Natural killer cell (primary cell): ENCODE measurements at regions not wholly inside any gene's neighbourhood (a gene's known extent, or its start where the extent isn't known, plus 50 kb on each side); places are given as distances from the start of the nearest gene placed in this dataset.

ENCODE experiments used
- ATAC-seq, 3 donors: fragments of 150-1000 bp in 2 of 3; fragments of 200-7000 bp in 1 of 3; cut with Tn5 transposase; 1 replicate in 1 of 3; 2 replicates in 2 of 3; pipeline ENCODE4 v1.10.0; 2021; ENCODE audit warnings: mild to moderate bottlenecking in 2 of 3, moderate library complexity in 2 of 3
- DNase-seq, 2 donors: peaks; one replicate each; pipeline versions ENCODE4 v3.0.0 to v3.0.0-alpha.2; 2013 to 2021; ENCODE audit warnings: mixed read lengths in 1 of 2
- H3K27ac ChIP-seq: one replicate; pipeline ENCODE4 v1.5.1; 2013; ENCODE audit warnings: mild to moderate bottlenecking, low read length
- H3K27me3 ChIP-seq: one replicate; pipeline ENCODE4 v1.6.1; 2013; ENCODE audit warnings: low read length; ENCODE audit not compliant: control insufficient read depth, insufficient read depth
- H3K36me3 ChIP-seq: one replicate; pipeline ENCODE4 v1.6.1; 2013; ENCODE audit warnings: low read length; ENCODE audit not compliant: control insufficient read depth, insufficient read depth
- H3K4me1 ChIP-seq: one replicate; pipeline ENCODE4 v1.6.1; 2013; ENCODE audit warnings: low read length; ENCODE audit not compliant: control insufficient read depth, insufficient read depth
- H3K4me3 ChIP-seq: one replicate; pipeline ENCODE4 v1.5.1; 2013; ENCODE audit warnings: low read length
- H3K9me3 ChIP-seq: one replicate; pipeline ENCODE4 v1.6.1; 2013; ENCODE audit warnings: low read length; ENCODE audit not compliant: control insufficient read depth, insufficient read depth
- H3K27ac Mint-ChIP-seq, 2 donors: one replicate each; pipeline ENCODE4 v1.8.0; 2022; ENCODE audit warnings: mild to moderate bottlenecking in 2 of 2, mixed read lengths in 2 of 2, moderate library complexity in 1 of 2
- H3K27me3 Mint-ChIP-seq, 2 donors: one replicate each; pipeline ENCODE4 v1.8.0; 2022; ENCODE audit warnings: low read depth in 2 of 2, mixed read lengths in 2 of 2
- H3K36me3 Mint-ChIP-seq: one replicate; pipeline ENCODE4 v1.8.0; 2022; ENCODE audit warnings: mixed read lengths
- H3K4me1 Mint-ChIP-seq, 2 donors: one replicate each; pipeline ENCODE4 v1.8.0; 2022; ENCODE audit warnings: mixed read lengths in 2 of 2
- H3K4me3 Mint-ChIP-seq: one replicate; pipeline ENCODE4 v1.8.0; 2022; ENCODE audit warnings: mild to moderate bottlenecking, moderate library complexity, mixed read lengths
- H3K9me3 Mint-ChIP-seq, 2 donors: one replicate each; pipeline ENCODE4 v1.8.0; 2022; ENCODE audit warnings: mixed read lengths in 2 of 2
- WGBS: methylation state at CpG from one replicate; pipeline ENCODE4 v1.1.7; 2013; ENCODE audit warnings: missing lambda C conversion rate; ENCODE audit not compliant: insufficient coverage; 5-methylcytosine and 5-hydroxymethylcytosine counted together
- intact Hi-C: fragments of 100-400 bp; cut with micrococcal nuclease; formaldehyde crosslinking; loops from one replicate; pipeline ENCODE4 v1.14.2; 2022
- TF ChIP-seq, protein P1 (sequence below): fragments of 200-600 bp; IDR thresholded peaks from one replicate; pipeline ENCODE4 v1.8.0; 2022; ENCODE audit warnings: antibody characterized with exemption

DNA sequence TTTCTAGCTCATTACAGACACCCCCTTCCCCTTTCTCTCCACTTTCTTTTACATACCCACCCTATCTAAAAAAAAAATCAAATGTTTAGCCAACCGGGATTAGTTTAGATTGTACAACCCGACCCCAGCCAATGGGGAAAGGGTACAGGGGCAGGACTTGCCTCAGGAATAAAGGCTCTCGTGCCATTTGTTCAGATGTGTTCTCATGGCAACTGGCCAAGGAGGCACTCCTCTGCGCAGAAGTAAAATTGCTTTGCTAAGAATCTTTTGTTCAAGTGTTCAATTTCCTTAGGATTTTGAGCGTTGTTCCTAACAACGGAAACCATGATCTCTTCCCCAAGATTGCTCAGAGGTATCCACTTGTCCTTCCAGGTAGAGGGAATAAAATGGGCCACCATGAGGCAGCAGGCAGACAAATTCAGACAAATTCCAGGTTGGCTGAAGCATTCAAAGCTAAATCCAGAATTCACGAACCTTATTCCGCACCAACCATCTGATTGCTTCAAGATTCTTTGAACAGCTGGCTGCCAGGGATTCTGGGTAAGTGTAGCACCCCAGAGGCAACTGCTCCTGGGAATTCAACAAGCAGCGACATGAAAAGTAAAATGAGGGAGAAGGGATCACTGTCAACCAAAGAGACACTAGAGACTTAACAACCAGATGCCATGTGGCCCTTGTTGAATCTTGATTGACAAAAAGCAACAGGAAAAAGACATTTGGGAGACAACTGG, 431.8 kb downstream of the PREX1 start:
- intact Hi-C loops, result no loop called here
- Histone ChIP-seq H3K27ac (no peak overlapping the region), H3K4me1 (no peaks in the 10 kb centered on the region), H3K9me3 (peaks cover 19% of the 10 kb centered on the region), H3K4me3 (no peak overlapping the region), H3K27me3 (no peaks in the 10 kb centered on the region), H3K36me3 (no peaks in the 10 kb centered on the region)
- no peak for DNase-seq
- Mint-ChIP-seq H3K27me3 (peaks cover 14 to 21% of the 10 kb centered on the region in 2 donors), H3K9me3 (peaks cover 0 to 4% of the 10 kb centered on the region in 2 donors), H3K36me3 (peaks cover 8% of the 10 kb centered on the region), H3K4me3 (no peak overlapping the region), H3K4me1 (no peaks in the 10 kb centered on the region), H3K27ac (no peak overlapping the region)
- 81% methylated on average over 9 of the region's 9 CpGs for WGBS
- TF ChIP-seq, protein P1, sequence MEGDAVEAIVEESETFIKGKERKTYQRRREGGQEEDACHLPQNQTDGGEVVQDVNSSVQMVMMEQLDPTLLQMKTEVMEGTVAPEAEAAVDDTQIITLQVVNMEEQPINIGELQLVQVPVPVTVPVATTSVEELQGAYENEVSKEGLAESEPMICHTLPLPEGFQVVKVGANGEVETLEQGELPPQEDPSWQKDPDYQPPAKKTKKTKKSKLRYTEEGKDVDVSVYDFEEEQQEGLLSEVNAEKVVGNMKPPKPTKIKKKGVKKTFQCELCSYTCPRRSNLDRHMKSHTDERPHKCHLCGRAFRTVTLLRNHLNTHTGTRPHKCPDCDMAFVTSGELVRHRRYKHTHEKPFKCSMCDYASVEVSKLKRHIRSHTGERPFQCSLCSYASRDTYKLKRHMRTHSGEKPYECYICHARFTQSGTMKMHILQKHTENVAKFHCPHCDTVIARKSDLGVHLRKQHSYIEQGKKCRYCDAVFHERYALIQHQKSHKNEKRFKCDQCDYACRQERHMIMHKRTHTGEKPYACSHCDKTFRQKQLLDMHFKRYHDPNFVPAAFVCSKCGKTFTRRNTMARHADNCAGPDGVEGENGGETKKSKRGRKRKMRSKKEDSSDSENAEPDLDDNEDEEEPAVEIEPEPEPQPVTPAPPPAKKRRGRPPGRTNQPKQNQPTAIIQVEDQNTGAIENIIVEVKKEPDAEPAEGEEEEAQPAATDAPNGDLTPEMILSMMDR, result no peak
- no peak for ATAC-seq

DNA sequence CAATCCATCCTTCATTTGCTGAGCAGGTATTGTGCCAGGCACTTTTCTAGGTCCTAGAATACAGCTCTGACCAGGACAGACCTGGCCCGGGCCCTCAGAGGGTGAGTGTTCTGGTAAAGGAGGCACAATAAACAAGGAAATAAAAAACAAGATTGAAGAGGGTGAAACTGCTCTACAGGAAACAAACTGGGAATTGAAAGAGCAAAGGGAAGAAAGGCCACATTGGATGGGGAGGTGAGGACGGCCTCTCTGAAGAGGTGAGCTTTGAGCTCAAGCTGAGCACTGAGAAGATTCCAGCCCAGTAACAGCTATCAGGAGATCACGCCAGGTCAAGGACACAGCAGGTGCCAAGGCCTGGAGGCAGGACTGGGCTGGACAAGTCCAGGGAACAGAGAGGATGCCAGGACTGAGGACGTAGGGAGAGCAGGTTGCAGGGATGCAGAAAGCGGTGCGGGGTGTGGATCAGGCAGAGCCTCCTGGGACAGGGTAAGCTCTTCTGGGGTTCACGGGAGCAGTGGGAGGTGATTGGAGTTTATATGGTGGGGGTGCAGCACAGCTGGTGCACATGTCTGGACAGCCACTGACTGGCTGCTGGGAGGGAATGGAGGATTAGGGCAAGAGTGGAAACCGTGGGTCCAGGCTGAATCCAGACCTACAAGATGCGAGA, 433.3 kb downstream of the PREX1 start:
- Mint-ChIP-seq H3K27me3 (peaks cover 17 to 18% of the 10 kb centered on the region in 2 donors), H3K4me3 (no peak overlapping the region), H3K36me3 (peaks cover 8% of the 10 kb centered on the region), H3K9me3 (peaks cover 0 to 4% of the 10 kb centered on the region in 2 donors), H3K27ac (no peak overlapping the region), H3K4me1 (no peaks in the 10 kb centered on the region)
- H3K27ac ChIP-seq, result no peak overlapping the region
- H3K36me3 ChIP-seq, result no peaks in the 10 kb centered on the region
- no peak for ATAC-seq
- peaks cover 19% of the 10 kb centered on the region for H3K9me3 ChIP-seq
- WGBS, result 86% methylated on average over 9 of the region's 9 CpGs
- H3K27me3 ChIP-seq, result no peaks in the 10 kb centered on the region
- intact Hi-C loops, result no loop called here
- no peaks in the 10 kb centered on the region for H3K4me1 ChIP-seq
- no peak overlapping the region for H3K4me3 ChIP-seq
- no peak for DNase-seq
- TF ChIP-seq, protein P1, result no peak

DNA sequence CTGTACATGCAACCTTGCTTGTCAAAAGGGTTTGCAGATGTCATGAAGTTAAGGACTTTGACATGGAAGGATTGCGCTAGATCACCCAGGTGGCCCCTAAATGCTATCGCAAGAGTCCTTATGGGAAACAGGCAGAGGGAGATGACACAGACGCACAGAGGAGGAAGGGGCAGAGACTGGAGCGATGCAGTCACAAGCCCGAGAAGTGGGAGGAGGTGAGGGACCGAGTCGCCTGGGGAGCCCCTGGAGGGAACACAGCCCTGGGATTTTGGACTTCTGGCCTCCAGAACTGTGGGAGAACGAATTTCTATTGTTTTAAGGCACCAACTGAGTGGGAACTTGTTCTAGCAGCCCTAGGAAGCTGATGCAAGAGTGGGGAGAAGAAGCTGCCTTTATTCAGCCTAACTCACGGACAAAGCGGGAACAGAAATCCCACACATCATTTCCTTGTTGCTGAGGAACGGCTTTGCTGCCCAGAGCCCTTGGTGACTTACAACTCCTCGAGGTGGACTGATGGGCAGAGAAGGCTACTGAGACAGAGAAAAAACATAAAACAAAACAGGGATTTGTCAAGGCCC, 434.0 kb downstream of the PREX1 start:
- no peak overlapping the region for H3K27ac ChIP-seq
- H3K27me3 ChIP-seq, result no peaks in the 10 kb centered on the region
- ATAC-seq (no peak), DNase-seq (no peak)
- Mint-ChIP-seq H3K4me3 (no peak overlapping the region), H3K27ac (no peak overlapping the region), H3K36me3 (peaks cover 8% of the 10 kb centered on the region), H3K9me3 (peaks cover 0 to 4% of the 10 kb centered on the region in 2 donors), H3K4me1 (no peaks in the 10 kb centered on the region), H3K27me3 (peaks cover 18 to 20% of the 10 kb centered on the region in 2 donors)
- 83% methylated on average over 12 of the region's 12 CpGs for WGBS
- H3K36me3 ChIP-seq, result no peaks in the 10 kb centered on the region
- no peak overlapping the region for H3K4me3 ChIP-seq
- H3K9me3 ChIP-seq, result peaks cover 19% of the 10 kb centered on the region
- H3K4me1 ChIP-seq, result no peaks in the 10 kb centered on the region
- intact Hi-C loops, result no loop called here
- TF ChIP-seq, protein P1, result no peak
